Astrocyte (in vitro differentiated cells and primary cell): ENCODE measurements at regions not wholly inside any gene's neighbourhood (a gene's known extent, or its start where the extent isn't known, plus 50 kb on each side); places are given as distances from the start of the nearest gene placed in this dataset.

Source experiments
- DNase-seq: peaks from one replicate; pipeline ENCODE4 v3.0.0-alpha.2; 2010; ENCODE audit warnings: low read depth
- FAIRE-seq: peaks from 2 replicates; lab custom pipeline; 2011; peaks lifted over from hg19 to GRCh38; lab: Jason Lieb, UNC
- H2AFZ ChIP-seq: 2 replicates; pipeline ENCODE4 v1.6.0; 2012; ENCODE audit warnings: low read depth, low read length, inconsistent platforms
- H3K27ac ChIP-seq: 2 replicates; pipeline ENCODE4 v1.5.1; 2011; ENCODE audit warnings: low read depth, low read length, inconsistent platforms
- H3K27me3 ChIP-seq: 2 replicates; pipeline ENCODE4 v1.6.0; 2011; ENCODE audit warnings: low read length, inconsistent platforms; ENCODE audit not compliant: insufficient read depth
- H3K36me3 ChIP-seq: 2 replicates; pipeline ENCODE4 v1.5.1; 2011; ENCODE audit warnings: low read length, inconsistent platforms; ENCODE audit not compliant: insufficient read depth
- H3K4me1 ChIP-seq: 2 replicates; pipeline ENCODE4 v1.5.1; 2011; ENCODE audit warnings: low read length, inconsistent platforms; ENCODE audit not compliant: insufficient read depth
- H3K4me2 ChIP-seq: 2 replicates; pipeline ENCODE4 v1.6.0; 2012; ENCODE audit warnings: low read length, inconsistent platforms
- H3K4me3 ChIP-seq: 2 replicates; pipeline ENCODE4 v1.5.1; 2011; ENCODE audit warnings: low read depth, mild to moderate bottlenecking, low read length, inconsistent platforms; ENCODE audit not compliant: insufficient read depth
- H3K79me2 ChIP-seq: 2 replicates; pipeline ENCODE4 v1.6.0; 2012; ENCODE audit warnings: mild to moderate bottlenecking, low read length, inconsistent platforms; ENCODE audit not compliant: insufficient read depth
- H3K9ac ChIP-seq: 2 replicates; pipeline ENCODE4 v1.6.0; 2012; ENCODE audit warnings: mild to moderate bottlenecking, low read length, inconsistent platforms
- H3K9me3 ChIP-seq: 2 replicates; pipeline ENCODE4 v1.5.1; 2012; ENCODE audit warnings: low read depth, mild to moderate bottlenecking, low read length, inconsistent platforms; ENCODE audit not compliant: insufficient read depth
- H4K20me1 ChIP-seq: 2 replicates; pipeline ENCODE4 v1.6.0; 2012; ENCODE audit warnings: low read length, inconsistent platforms; ENCODE audit not compliant: insufficient read depth
- H3K27ac Mint-ChIP-seq: one replicate; pipeline ENCODE4 v1.8.0; 2021; ENCODE audit warnings: mild to moderate bottlenecking, mixed read lengths; ENCODE audit not compliant: unreplicated experiment
- H3K27me3 Mint-ChIP-seq: one replicate; pipeline ENCODE4 v1.8.0; 2021; ENCODE audit warnings: low read depth, mixed read lengths; ENCODE audit not compliant: unreplicated experiment
- H3K36me3 Mint-ChIP-seq: one replicate; pipeline ENCODE4 v1.8.0; 2021; ENCODE audit warnings: low read depth, mixed read lengths; ENCODE audit not compliant: unreplicated experiment
- H3K4me1 Mint-ChIP-seq: one replicate; pipeline ENCODE4 v1.8.0; 2021; ENCODE audit warnings: low read depth, mixed read lengths; ENCODE audit not compliant: unreplicated experiment
- H3K4me3 Mint-ChIP-seq: one replicate; pipeline ENCODE4 v1.8.0; 2021; ENCODE audit warnings: mild to moderate bottlenecking, moderate library complexity, mixed read lengths; ENCODE audit not compliant: unreplicated experiment
- H3K9me3 Mint-ChIP-seq: one replicate; pipeline ENCODE4 v1.8.0; 2021; ENCODE audit warnings: mild to moderate bottlenecking, mixed read lengths; ENCODE audit not compliant: unreplicated experiment
- CTCF ChIP-seq: IDR thresholded peaks from 2 replicates; pipeline ENCODE4 v1.5.1; 2011; ENCODE audit warnings: low read depth, mild to moderate bottlenecking, inconsistent platforms, low read length, moderate library complexity; ENCODE audit not compliant: insufficient read depth
- EZH2 ChIP-seq: IDR thresholded peaks from 2 replicates; pipeline ENCODE4 v1.6.1; 2012; ENCODE audit warnings: mild to moderate bottlenecking, low read length, inconsistent platforms; ENCODE audit not compliant: insufficient read depth

- Histone ChIP-seq H3K36me3 (no peaks in the 10 kb centered on the region), H3K79me2 (no peaks in the 10 kb centered on the region), H3K9ac (no peak overlapping the region), H3K4me1 (no peaks in the 10 kb centered on the region), H3K4me3 (no peak overlapping the region), H2AFZ (no peak overlapping the region), H3K4me2 (no peak overlapping the region), H4K20me1 (no peaks in the 10 kb centered on the region), H3K27me3 (no peaks in the 10 kb centered on the region), H3K27ac (no peak overlapping the region), H3K9me3 (no peaks in the 10 kb centered on the region)
- TF ChIP-seq EZH2 (no peak), CTCF (peak; percentile 29)
- Mint-ChIP-seq H3K36me3 (no peaks in the 10 kb centered on the region), H3K27ac (no peak overlapping the region), H3K4me1 (peaks cover 4% of the 10 kb centered on the region), H3K4me3 (no peak overlapping the region), H3K9me3 (no peaks in the 10 kb centered on the region), H3K27me3 (no peaks in the 10 kb centered on the region)
- FAIRE-seq: no peak
- no peak for DNase-seq
Observed at GRCh38 chr5:28710360-28710759, 1672.0 kb upstream of the CDH9 start.

GRCh38 chr5:28708472-28708871 lies 1670.1 kb upstream of the CDH9 start:
- no peak for FAIRE-seq
- H3K27ac ChIP-seq: no peak overlapping the region
- no peaks in the 10 kb centered on the region for H4K20me1 ChIP-seq
- no peaks in the 10 kb centered on the region for H3K27me3 ChIP-seq
- H3K4me2 ChIP-seq: no peak overlapping the region
- H3K79me2 ChIP-seq: no peaks in the 10 kb centered on the region
- Mint-ChIP-seq H3K36me3 (no peaks in the 10 kb centered on the region), H3K27me3 (no peaks in the 10 kb centered on the region), H3K9me3 (no peaks in the 10 kb centered on the region), H3K4me1 (peaks cover 4% of the 10 kb centered on the region), H3K4me3 (no peak overlapping the region), H3K27ac (no peak overlapping the region)
- H3K9me3 ChIP-seq: no peaks in the 10 kb centered on the region
- TF ChIP-seq EZH2: no peak
- TF ChIP-seq CTCF: no peak
- no peak overlapping the region for H3K4me3 ChIP-seq
- H3K9ac ChIP-seq: no peak overlapping the region
- H3K36me3 ChIP-seq: no peaks in the 10 kb centered on the region
- H2AFZ ChIP-seq: no peak overlapping the region
- no peak for DNase-seq
- H3K4me1 ChIP-seq: no peaks in the 10 kb centered on the region

- TF ChIP-seq EZH2 (no peak), CTCF (no peak)
- no peak overlapping the region for H3K4me2 ChIP-seq
- no peak overlapping the region for H3K4me3 Mint-ChIP-seq
- H3K27ac Mint-ChIP-seq: peak overlapping the region; percentile 35
- no peak overlapping the region for H3K9ac ChIP-seq
- H3K4me1 ChIP-seq: no peaks in the 10 kb centered on the region
- no peaks in the 10 kb centered on the region for H3K9me3 Mint-ChIP-seq
- H3K27ac ChIP-seq: no peak overlapping the region
- peaks cover 4% of the 10 kb centered on the region for H3K4me1 Mint-ChIP-seq
- H3K79me2 ChIP-seq: no peaks in the 10 kb centered on the region
- H3K36me3 Mint-ChIP-seq: no peaks in the 10 kb centered on the region
- no peak overlapping the region for H2AFZ ChIP-seq
- H3K36me3 ChIP-seq: no peaks in the 10 kb centered on the region
- no peaks in the 10 kb centered on the region for H3K27me3 ChIP-seq
- no peak for DNase-seq
- no peaks in the 10 kb centered on the region for H3K27me3 Mint-ChIP-seq
- H3K4me3 ChIP-seq: no peak overlapping the region
- H4K20me1 ChIP-seq: no peaks in the 10 kb centered on the region
- H3K9me3 ChIP-seq: no peaks in the 10 kb centered on the region
- FAIRE-seq: no peak
Observed at GRCh38 chr5:28707706-28708105, 1669.3 kb upstream of the CDH9 start.
